ENCODE measurements at regions not wholly inside any gene's neighbourhood (a gene's known extent, or its start where the extent isn't known, plus 50 kb on each side); places are given as distances from the start of the nearest gene placed in this dataset.

DNA sequence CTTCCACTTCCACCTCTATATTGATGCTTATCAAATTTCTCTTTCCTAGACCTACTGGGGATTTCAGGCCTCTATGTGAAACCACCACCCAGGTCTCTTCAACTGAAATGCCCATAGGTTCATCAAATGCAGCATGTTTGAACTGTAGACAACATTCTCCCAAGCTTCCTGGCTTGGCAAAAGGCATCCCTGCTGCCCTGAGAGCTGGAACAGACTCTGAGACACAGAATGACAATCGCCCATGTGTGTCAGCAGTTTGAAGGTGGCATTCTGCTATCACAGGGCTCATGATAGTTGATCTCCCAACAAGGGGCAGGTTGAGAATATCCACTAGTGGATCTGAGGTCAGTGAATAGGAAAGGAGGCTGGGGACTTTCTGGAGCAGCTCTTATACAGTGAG, 200.7 kb downstream of the RPLP1 start:
- H3K9me3 ChIP-seq: no peaks in the 10 kb centered on the region
- peaks cover 0 to 70% (median 46%) of the 10 kb centered on the region in 7 donors for H3K27me3 ChIP-seq
- intact Hi-C loops (cut with DNase I): loop anchor here in 3 of 10 donors (5.0 to 10.0 kb wide), 3 partner anchors 76 to 179 kb away; no protein-coding TSS in a partner anchor
- H3K36me3 ChIP-seq: no peaks in the 10 kb centered on the region
- H3K4me3 ChIP-seq: no peak overlapping the region
- no peak for DNase-seq
- no peak overlapping the region for H3K27ac ChIP-seq
- TF ChIP-seq, protein P1, sequence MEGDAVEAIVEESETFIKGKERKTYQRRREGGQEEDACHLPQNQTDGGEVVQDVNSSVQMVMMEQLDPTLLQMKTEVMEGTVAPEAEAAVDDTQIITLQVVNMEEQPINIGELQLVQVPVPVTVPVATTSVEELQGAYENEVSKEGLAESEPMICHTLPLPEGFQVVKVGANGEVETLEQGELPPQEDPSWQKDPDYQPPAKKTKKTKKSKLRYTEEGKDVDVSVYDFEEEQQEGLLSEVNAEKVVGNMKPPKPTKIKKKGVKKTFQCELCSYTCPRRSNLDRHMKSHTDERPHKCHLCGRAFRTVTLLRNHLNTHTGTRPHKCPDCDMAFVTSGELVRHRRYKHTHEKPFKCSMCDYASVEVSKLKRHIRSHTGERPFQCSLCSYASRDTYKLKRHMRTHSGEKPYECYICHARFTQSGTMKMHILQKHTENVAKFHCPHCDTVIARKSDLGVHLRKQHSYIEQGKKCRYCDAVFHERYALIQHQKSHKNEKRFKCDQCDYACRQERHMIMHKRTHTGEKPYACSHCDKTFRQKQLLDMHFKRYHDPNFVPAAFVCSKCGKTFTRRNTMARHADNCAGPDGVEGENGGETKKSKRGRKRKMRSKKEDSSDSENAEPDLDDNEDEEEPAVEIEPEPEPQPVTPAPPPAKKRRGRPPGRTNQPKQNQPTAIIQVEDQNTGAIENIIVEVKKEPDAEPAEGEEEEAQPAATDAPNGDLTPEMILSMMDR (IDR thresholded peaks at IDR 0.05): no peak
- peaks cover 0 to 12% (median 0%) of the 10 kb centered on the region in 9 donors for H3K4me1 ChIP-seq
- 55 to 63% methylated on average over 1 of the region's 1 CpG for WGBS, 2 donors
- no peak for ATAC-seq

DNA sequence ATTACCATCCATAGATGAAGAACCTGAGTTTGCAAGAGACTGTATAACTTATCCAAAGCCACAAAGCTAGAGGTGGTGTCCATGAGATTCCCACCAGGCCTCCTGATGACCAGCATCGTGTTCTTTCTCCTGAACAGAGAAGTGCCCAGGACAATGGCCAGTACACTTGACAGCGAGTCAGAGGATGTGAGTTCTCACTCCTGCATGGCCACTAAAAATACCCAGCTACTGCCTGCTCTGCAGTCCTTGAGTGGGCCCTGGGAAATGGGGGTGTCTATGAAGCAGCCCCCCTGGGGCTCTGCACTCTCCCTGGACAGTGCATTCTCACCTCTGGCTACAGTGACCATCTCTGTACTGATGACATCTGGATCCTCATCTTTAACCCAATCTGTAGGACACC, 201.2 kb downstream of the RPLP1 start:
- WGBS, 2 donors: 66 to 78% methylated on average over 2 of the region's 2 CpGs
- Histone ChIP-seq H3K27ac (no peak overlapping the region), H3K36me3 (no peaks in the 10 kb centered on the region), H3K27me3 (peaks cover 0 to 70% (median 44%) of the 10 kb centered on the region in 7 donors), H3K4me1 (peaks cover 0 to 8% (median 0%) of the 10 kb centered on the region in 9 donors), H3K4me3 (no peak overlapping the region), H3K9me3 (no peaks in the 10 kb centered on the region)
- DNase-seq: no peak
- TF ChIP-seq, protein P1 (IDR thresholded peaks at IDR 0.05): no peak
- ATAC-seq: no peak
- intact Hi-C loops (cut with DNase I): loop anchor here in 3 of 10 donors (5.0 to 10.0 kb wide), 3 partner anchors 77 to 179 kb away; no protein-coding TSS in a partner anchor

DNA sequence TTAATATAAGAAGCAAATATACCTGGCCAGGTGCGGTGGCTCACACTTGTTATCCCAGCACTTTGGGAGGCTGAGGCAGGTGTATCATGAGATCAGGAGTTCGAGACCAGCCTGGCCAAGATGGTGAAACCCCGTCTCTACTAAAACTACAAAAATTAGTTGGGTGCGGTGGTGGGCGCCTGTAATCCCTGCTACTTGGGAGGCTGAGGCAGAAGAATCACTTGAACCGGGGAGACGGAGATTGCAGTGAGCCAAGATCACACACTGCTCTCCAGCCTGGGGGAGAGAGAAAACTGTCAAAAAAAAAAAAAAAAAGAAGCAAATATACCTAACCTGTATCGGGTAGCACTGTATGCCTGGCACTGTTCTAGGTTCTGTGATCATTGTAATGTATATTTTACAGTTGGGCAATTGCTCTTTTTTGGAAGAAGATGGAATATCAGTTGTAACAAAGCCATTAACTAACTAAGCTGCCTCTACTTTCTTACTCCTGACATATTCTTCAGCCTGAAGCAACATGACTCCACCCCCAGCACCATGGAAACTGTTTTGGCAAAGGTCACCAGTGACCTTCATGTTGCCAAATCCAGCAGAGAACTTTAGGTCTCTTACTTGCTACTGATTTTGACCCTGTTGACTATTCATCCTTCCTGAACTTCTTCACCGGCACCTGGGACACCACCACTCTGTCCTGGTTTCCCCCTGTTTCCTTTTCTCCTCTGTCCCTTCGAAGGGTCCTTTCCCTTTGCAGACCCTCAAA, 203.8 kb downstream of the RPLP1 start:
- H3K4me1 ChIP-seq: peaks cover 0 to 14% (median 0%) of the 10 kb centered on the region in 9 donors
- no peak overlapping the region for H3K27ac ChIP-seq
- TF ChIP-seq, protein P1 (IDR thresholded peaks at IDR 0.05): no peak
- no peak overlapping the region for H3K4me3 ChIP-seq
- DNase-seq: no peak
- H3K9me3 ChIP-seq: no peaks in the 10 kb centered on the region
- ATAC-seq: no peak
- intact Hi-C loops (cut with DNase I): loop anchor here in 1 of 10 donors (10.0 kb wide), 1 partner anchor 182 kb away; no protein-coding TSS in a partner anchor
- no peaks in the 10 kb centered on the region for H3K36me3 ChIP-seq
- WGBS, 2 donors: 93 to 96% methylated on average over 10 of the region's 10 CpGs
- H3K27me3 ChIP-seq: peaks cover 0 to 55% (median 37%) of the 10 kb centered on the region in 7 donors

DNA sequence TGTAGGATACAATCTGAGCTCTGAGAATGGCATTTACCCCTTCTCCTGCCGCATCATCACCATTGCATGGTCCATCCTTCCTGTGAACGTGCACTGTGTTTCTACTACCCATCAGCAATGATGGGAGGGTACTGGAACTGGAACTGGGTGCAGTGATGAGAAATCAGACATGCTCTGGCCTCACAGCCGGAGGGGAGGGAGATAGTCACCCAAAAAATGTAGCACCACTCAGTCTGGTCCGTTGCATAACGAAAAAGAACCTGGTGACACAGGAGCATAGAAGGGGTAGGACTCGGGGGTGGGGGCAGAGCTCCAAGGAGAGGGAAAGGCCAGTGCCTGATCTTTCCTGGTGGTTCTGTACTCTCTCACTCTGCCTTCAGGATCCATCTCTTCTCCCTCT, 205.0 kb downstream of the RPLP1 start:
- Histone ChIP-seq H3K36me3 (no peaks in the 10 kb centered on the region), H3K9me3 (no peaks in the 10 kb centered on the region), H3K4me3 (no peak overlapping the region), H3K27ac (no peak overlapping the region), H3K4me1 (peaks cover 0 to 7% (median 0%) of the 10 kb centered on the region in 9 donors), H3K27me3 (peaks cover 0 to 50% (median 35%) of the 10 kb centered on the region in 7 donors)
- no peak for DNase-seq
- WGBS, 2 donors: 89 to 90% methylated on average over 6 of the region's 6 CpGs
- intact Hi-C loops (cut with DNase I): loop anchor here in 2 of 10 donors (1.0 to 10.0 kb wide), 2 partner anchors 30 to 183 kb away; no protein-coding TSS in a partner anchor
- TF ChIP-seq, protein P1 (IDR thresholded peaks at IDR 0.05): no peak
- ATAC-seq: no peak

All from heart right ventricle (tissue), 16 donors.